Calu3 (cell line): ENCODE measurements at regions not wholly inside any gene's neighbourhood (a gene's known extent, or its start where the extent isn't known, plus 50 kb on each side); places are given as distances from the start of the nearest gene placed in this dataset.

Experiments
- BruUV-seq: library from RNA; stranded (reverse); fragments of 400-500 nt; replicated peaks from 2 replicates; lab custom pipeline; 2021; lab: Mats Ljungman, UMichigan
- CTCF ChIA-PET: fragments of 300-600 bp; sonication (Branson Sonifier 250); formaldehyde crosslinking; loops from one replicate; lab custom pipeline; 2022; ENCODE audit warnings: antibody characterized with exemption; lab: Charles Lee
- DNase-seq: peaks from one replicate; pipeline ENCODE4 v3.0.0; 2022
- H3K27ac Mint-ChIP-seq: one replicate; pipeline ENCODE4 v1.8.0; 2022; ENCODE audit warnings: mixed read lengths; ENCODE audit not compliant: unreplicated experiment
- H3K27me3 Mint-ChIP-seq: one replicate; pipeline ENCODE4 v1.8.0; 2022; ENCODE audit warnings: mixed read lengths; ENCODE audit not compliant: unreplicated experiment
- H3K36me3 Mint-ChIP-seq: one replicate; pipeline ENCODE4 v1.8.0; 2022; ENCODE audit warnings: mild to moderate bottlenecking, moderate library complexity, mixed read lengths; ENCODE audit not compliant: insufficient read depth, unreplicated experiment
- H3K4me1 Mint-ChIP-seq: one replicate; pipeline ENCODE4 v1.8.0; 2022; ENCODE audit warnings: mild to moderate bottlenecking, low read depth, mixed read lengths; ENCODE audit not compliant: unreplicated experiment
- H3K4me3 Mint-ChIP-seq: one replicate; pipeline ENCODE4 v1.8.0; 2022; ENCODE audit warnings: mild to moderate bottlenecking, low read depth, moderate library complexity, mixed read lengths; ENCODE audit not compliant: unreplicated experiment
- H3K9me3 Mint-ChIP-seq: one replicate; pipeline ENCODE4 v1.8.0; 2022; ENCODE audit warnings: low read depth, mixed read lengths; ENCODE audit not compliant: unreplicated experiment
- intact Hi-C: fragments of 100-400 bp; cut with micrococcal nuclease; formaldehyde crosslinking; loops from one replicate; pipeline ENCODE4 v1.10.0; 2022; ENCODE audit not compliant: unreplicated experiment
- TF ChIP-seq, protein P1 (sequence below): fragments of 200-600 bp; IDR thresholded peaks from one replicate; pipeline ENCODE4 v1.8.0; 2022; ENCODE audit warnings: antibody characterized with exemption; ENCODE audit not compliant: unreplicated experiment

- Mint-ChIP-seq H3K36me3 (no peaks in the 10 kb centered on the region), H3K9me3 (no peaks in the 10 kb centered on the region), H3K4me1 (no peaks in the 10 kb centered on the region), H3K4me3 (no peak overlapping the region), H3K27me3 (no peaks in the 10 kb centered on the region), H3K27ac (no peak overlapping the region)
- CTCF ChIA-PET: no interaction called here
- TF ChIP-seq, protein P1, sequence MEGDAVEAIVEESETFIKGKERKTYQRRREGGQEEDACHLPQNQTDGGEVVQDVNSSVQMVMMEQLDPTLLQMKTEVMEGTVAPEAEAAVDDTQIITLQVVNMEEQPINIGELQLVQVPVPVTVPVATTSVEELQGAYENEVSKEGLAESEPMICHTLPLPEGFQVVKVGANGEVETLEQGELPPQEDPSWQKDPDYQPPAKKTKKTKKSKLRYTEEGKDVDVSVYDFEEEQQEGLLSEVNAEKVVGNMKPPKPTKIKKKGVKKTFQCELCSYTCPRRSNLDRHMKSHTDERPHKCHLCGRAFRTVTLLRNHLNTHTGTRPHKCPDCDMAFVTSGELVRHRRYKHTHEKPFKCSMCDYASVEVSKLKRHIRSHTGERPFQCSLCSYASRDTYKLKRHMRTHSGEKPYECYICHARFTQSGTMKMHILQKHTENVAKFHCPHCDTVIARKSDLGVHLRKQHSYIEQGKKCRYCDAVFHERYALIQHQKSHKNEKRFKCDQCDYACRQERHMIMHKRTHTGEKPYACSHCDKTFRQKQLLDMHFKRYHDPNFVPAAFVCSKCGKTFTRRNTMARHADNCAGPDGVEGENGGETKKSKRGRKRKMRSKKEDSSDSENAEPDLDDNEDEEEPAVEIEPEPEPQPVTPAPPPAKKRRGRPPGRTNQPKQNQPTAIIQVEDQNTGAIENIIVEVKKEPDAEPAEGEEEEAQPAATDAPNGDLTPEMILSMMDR: no peak
- no peak for DNase-seq
- no TSS peak for BruUV-seq
- intact Hi-C loops: no loop called here
Measured at GRCh38 chr12:68449196-68449595, 117.0 kb upstream of the MDM1 start.

DNA sequence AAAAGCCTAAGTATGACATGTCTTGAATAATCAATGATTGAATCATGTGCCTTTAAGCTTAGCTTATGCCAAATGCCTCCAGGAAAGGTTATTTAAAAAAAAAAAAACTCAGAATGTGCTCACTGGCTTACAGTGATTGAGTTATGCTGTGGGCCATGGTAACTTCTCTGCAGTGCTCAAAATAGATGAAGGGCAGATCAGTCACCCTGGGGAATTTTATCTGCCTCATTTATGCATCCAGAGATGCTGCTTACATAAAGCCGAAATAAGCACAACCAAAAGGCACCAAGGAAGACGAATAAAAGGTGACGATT lies 118.7 kb upstream of the MDM1 start:
- no peak overlapping the region for H3K4me3 Mint-ChIP-seq
- DNase-seq: no peak
- H3K36me3 Mint-ChIP-seq: no peaks in the 10 kb centered on the region
- no peaks in the 10 kb centered on the region for H3K4me1 Mint-ChIP-seq
- no TSS peak for BruUV-seq
- H3K27ac Mint-ChIP-seq: no peak overlapping the region
- TF ChIP-seq, protein P1: no peak
- H3K27me3 Mint-ChIP-seq: no peaks in the 10 kb centered on the region
- no peaks in the 10 kb centered on the region for H3K9me3 Mint-ChIP-seq
- CTCF ChIA-PET: no interaction called here
- intact Hi-C loops: no loop called here

- H3K27ac Mint-ChIP-seq: no peak overlapping the region
- H3K4me1 Mint-ChIP-seq: no peaks in the 10 kb centered on the region
- intact Hi-C loops: no loop called here
- H3K36me3 Mint-ChIP-seq: no peaks in the 10 kb centered on the region
- H3K4me3 Mint-ChIP-seq: no peak overlapping the region
- BruUV-seq: no TSS peak
- H3K27me3 Mint-ChIP-seq: no peaks in the 10 kb centered on the region
- TF ChIP-seq, protein P1: no peak
- CTCF ChIA-PET: no interaction called here
- DNase-seq: no peak
- no peaks in the 10 kb centered on the region for H3K9me3 Mint-ChIP-seq
Measured at GRCh38 chr12:68451261-68452077, 119.3 kb upstream of the MDM1 start.

GRCh38 chr12:68452078-68452715 lies 120.0 kb upstream of the MDM1 start:
- intact Hi-C loops: no loop called here
- no peaks in the 10 kb centered on the region for H3K4me1 Mint-ChIP-seq
- no peak overlapping the region for H3K27ac Mint-ChIP-seq
- TF ChIP-seq, protein P1: no peak
- DNase-seq: no peak
- H3K9me3 Mint-ChIP-seq: no peaks in the 10 kb centered on the region
- H3K4me3 Mint-ChIP-seq: no peak overlapping the region
- no peaks in the 10 kb centered on the region for H3K27me3 Mint-ChIP-seq
- H3K36me3 Mint-ChIP-seq: no peaks in the 10 kb centered on the region
- BruUV-seq: no TSS peak
- CTCF ChIA-PET: interaction anchor here (0.7 kb wide), 1 partner anchor 134 kb away, joined by 5 read pairs; no protein-coding TSS in a partner anchor
